IPS-18c (cell line): ENCODE measurements at regions not wholly inside any gene's neighbourhood (a gene's known extent, or its start where the extent isn't known, plus 50 kb on each side); places are given as distances from the start of the nearest gene placed in this dataset.

ENCODE experiments used
- H3K4me3 ChIP-seq: 2 replicates; pipeline ENCODE4 v1.7.0; 2013; ENCODE audit warnings: low read depth, mild to moderate bottlenecking, low read length, moderate library complexity; ENCODE audit not compliant: insufficient read depth
- H3K9me3 ChIP-seq: one replicate; pipeline ENCODE4 v1.6.1; 2013; ENCODE audit warnings: mild to moderate bottlenecking, low read length, moderate library complexity; ENCODE audit not compliant: control insufficient read depth, insufficient read depth

DNA sequence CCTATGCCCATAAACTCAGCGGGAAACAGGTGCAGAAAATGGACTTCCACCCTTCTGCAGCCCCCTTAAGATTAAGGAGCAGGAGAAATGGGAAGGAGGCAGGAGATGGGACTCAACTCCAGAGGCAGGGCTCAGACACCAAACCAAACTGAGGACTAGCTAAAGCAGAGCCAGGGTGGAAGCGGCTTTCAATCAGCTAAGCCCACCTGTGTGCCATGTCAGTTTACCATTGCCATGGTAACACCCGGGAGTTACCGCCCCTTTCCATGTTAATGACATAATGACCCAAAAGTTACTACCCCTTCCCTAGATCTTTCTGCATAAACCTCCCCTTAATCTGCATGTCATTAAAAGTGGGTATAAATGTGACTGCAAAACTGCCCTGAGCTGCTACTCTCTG is 653.5 kb downstream of the PTPRU start:
- no peak overlapping the region for H3K4me3 ChIP-seq
- H3K9me3 ChIP-seq = peaks cover 3% of the 10 kb centered on the region

DNA sequence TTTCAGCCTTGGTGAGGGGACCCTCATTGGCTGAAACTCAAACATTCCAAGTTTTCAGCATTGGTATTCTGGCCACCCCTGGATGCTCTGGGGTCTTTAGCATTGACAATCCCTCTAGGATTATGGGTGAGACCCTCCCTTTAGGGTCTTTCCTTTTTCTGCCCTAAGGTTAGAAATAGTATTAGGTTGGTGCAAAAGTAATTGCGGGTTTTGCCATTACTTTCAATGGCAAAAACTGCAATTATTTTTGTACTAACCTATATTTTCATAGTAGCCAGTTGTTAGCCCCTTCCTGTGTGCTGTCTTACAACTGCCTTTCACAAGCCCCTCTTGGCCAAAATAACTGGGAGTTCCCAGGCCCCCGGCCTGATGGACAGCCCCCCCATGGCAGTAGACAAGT is 648.4 kb downstream of the PTPRU start:
- H3K4me3 ChIP-seq = no peak overlapping the region

DNA sequence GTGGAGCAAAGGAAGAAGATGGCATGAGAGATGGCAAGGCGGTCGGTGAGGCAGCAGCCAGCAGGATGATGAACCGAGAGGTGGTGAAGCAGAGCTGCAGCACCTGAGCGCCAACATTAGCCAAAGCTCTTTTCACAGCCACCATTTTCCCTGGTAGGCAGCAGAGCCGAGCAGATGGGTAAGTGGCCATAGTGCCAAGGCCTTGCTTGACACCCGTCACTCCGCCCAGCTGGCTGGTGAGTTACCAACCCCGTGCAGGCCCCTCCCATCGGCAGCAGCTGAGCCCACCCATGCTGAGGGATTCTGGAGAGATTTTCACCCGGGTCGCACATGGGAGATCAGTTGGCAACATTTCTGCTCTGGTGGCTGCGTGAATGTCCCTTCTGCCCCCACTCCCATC is 647.7 kb downstream of the PTPRU start:
- no peak overlapping the region for H3K4me3 ChIP-seq
- H3K9me3 ChIP-seq = no peaks in the 10 kb centered on the region

More for the DNA sequence above, 648.4 kb downstream of the PTPRU start:
- no peaks in the 10 kb centered on the region for H3K9me3 ChIP-seq

DNA sequence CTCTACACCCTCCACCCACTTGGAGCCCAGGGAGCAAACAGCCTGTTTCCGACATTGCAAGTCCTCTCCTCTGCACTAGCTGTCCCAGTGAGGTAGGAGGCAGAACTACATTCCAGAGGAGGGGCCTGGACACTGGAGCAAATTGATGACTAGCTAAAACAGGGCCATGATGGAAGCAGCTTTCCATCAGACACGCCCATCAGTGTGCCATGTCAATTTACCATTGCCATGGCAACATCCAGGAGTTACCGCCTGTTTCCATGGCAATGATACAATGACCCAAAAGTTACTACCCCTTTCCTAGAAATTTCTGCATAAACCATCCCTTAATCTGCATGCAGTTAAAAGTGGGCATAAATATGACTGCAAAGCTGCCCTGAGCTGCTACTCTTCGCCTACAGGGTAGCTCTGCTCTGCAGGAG is 647.1 kb downstream of the PTPRU start:
- Histone ChIP-seq H3K9me3 (no peaks in the 10 kb centered on the region), H3K4me3 (no peak overlapping the region)

DNA sequence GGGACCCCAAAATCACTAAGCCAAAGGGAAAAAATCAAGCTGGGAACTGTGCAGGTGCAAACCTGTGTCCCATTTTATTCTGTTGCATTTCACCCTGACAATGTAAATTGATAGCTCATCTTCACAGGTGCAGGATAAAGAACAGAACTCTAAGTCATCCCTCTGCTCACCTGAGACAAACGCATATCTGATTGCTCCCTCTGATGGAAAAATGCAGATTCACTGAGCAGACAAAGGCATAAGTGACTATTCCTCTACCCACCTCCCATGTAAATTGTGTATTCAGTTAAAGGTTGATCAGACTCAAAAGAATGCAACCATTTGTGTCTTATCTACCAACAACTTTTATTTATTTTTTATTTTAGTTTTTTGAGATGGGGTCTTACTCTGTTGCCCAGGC is 644.2 kb downstream of the PTPRU start:
- Histone ChIP-seq H3K4me3 (no peak overlapping the region), H3K9me3 (no peaks in the 10 kb centered on the region)

DNA sequence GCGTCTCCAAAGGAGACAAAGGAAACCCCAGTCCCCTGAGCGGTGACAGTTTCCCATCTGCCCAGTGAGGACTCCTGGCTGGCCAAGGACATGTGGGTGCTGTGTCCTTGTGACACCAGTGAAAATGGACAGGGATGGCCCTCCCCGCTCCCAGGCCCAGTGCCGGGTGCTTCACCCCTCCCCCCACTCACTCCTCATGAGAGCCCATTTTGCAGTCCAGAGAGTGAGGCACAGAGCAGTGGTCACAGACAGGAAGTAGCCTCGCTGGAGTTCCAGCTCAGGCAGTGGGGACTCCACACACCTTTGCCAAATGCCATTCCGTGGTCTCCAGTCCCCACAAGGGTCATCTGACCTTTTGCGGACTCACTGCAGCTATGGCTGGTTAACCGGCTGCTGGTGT is 642.9 kb downstream of the PTPRU start:
- H3K4me3 ChIP-seq = no peak overlapping the region
- no peaks in the 10 kb centered on the region for H3K9me3 ChIP-seq

DNA sequence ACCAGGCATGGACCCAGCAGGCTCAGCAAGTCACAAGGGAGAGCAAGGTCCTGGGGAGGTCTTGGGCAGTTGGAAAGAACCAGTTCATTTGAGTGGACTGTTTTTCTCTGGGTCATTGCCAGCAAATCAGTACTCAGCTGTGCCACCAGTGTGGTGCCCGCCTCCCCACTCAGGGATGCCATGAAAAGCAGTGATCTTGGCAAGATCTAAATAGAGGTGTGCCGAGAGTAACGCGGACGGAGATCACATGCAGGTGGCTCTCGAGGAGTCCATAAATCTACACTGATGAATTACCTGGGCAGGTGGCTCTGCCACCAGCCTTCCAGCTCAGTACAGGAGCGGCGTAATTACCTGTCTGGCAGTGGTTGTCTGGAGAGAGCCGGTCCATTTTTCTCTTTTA is 642.2 kb downstream of the PTPRU start:
- Histone ChIP-seq H3K9me3 (no peaks in the 10 kb centered on the region), H3K4me3 (no peak overlapping the region)

DNA sequence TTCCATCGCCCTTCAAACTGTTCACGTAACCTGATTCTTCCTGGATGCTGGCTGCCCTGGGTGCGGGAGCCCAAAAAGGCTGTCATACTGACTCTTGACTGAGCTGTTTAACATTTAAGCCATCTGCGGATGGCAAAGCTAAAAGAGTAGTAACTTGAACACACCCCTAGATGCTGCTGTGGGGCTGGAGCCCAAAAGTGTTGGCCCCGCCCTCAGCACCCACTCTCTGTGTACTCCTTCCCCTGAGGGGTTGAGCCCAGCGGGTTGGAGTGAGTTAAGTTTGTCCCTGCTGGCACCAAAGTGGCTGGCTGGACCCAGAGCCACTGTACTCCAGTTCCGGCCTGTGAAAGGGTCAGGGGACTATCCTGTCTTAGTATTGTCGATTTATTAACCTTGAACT is 640.6 kb downstream of the PTPRU start:
- Histone ChIP-seq H3K4me3 (no peak overlapping the region), H3K9me3 (no peaks in the 10 kb centered on the region)

DNA sequence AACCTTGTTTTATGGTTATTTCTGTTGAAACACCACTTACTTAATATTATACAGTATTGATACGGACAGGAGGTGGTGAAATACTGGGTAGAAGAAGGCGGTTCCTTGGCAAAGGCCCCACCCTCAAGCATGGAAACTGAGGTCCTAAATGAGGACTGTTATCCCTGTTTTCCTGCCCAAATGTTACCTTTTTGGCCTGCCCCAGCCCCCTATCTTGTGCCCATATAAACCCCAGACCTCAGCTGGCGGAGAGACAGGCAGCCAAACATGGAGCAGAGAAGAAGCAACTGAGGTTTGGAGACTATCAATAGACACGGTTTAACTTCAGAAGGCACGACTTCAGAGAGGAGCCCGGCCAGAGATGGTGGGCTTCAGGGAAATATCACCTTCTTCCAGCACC is 640.1 kb downstream of the PTPRU start:
- Histone ChIP-seq H3K9me3 (no peaks in the 10 kb centered on the region), H3K4me3 (no peak overlapping the region)

DNA sequence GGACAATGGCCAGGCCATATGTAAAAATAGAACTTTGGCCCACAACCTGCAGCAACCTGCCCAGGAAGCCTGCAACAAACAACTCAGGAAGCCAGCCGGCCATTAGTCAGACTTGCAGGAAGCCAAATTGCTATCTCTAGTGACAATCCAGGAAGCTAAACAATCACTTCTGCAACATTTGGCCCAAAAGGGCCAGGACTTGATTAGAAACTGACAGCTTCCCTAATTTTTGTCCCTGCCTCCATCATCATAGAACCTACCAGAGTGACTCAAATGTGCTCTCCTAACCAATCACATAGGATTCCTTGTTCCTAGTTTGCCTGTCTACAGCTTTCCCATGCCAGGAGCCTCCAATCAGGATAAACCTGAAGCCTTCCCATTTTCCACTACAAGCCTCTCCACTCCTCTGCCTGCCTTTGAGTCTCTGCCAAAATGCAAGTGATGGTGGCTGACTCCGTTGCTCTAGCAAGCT is 639.3 kb downstream of the PTPRU start:
- Histone ChIP-seq H3K9me3 (no peaks in the 10 kb centered on the region), H3K4me3 (no peak overlapping the region)

DNA sequence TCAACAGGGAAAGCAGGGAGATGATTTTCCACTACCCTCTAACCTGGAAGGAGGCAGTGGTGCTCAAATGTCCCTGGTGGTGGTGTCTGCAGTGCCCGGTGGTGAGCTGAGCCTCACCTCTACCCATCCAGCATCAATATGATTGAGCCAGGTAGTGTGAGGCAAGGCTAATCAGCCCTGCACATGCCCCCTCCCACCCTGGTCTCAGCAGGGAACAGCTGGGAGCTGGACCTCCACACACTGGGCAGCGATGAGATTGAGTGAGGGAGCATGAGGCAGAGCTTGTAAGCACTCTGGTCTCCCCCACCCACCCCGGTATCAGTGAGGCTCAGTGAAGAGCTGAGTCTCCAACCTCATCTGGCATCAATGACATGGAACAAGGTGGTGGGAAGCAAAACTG is 634.3 kb downstream of the PTPRU start:
- Histone ChIP-seq H3K9me3 (peaks cover 2% of the 10 kb centered on the region), H3K4me3 (no peak overlapping the region)

DNA sequence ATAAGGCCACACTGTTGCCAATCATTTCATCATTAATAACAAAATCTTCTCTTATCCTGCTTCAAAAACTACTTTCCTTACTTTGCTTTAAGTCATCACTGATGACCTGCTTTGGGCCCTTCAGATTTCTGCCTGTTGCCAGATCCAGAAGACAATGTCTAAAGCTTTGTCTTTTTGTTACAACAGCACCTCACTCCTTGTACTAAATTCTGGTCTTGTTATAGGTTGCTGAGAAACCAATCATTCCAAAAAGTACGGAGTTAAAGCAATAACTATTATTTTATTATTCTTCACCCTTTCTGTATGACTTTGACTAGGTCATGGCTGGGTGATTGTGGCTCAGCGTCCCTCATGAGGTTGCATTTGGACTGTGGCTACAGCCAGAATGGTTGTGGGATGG is 633.5 kb downstream of the PTPRU start:
- Histone ChIP-seq H3K9me3 (peaks cover 2% of the 10 kb centered on the region), H3K4me3 (no peak overlapping the region)

DNA sequence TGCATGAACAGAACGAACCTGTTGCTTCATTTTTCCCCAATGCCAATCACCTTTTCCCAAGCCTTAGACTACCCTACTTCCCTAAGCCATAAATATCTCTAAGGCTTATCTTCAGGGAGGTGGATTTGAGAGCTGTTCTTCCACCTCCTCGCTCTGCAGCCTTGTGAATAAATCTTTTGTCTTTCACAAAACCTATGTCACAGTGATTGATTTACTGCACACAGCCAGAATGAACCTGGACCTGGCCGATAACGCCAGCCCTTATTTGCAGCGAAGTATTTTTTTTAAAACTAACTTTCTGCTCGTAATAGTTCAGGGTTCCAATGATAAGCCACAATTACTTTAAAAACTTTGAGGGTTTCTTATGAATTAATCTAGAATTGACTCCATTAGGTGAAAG is 632.6 kb downstream of the PTPRU start:
- H3K4me3 ChIP-seq = no peak overlapping the region
- H3K9me3 ChIP-seq = peaks cover 2% of the 10 kb centered on the region

DNA sequence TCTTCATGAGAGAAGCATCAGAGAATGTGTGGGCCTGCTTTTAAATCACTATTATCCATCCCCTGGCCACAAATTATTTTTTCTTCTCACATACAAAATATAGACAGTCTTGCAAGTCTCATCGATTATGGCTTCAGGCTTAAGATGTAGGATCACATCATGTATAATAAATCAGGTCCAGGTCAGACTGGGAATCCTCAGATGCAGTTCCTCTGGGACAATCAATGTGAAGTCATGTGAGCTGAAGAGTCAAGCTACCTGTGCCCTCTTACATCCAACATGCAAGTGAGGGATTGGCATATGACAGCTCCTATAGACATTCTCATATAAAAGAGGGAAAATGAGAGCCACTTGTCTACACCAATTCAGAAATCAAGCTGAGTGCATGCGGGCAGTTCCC is 631.8 kb downstream of the PTPRU start:
- Histone ChIP-seq H3K9me3 (peaks cover 4% of the 10 kb centered on the region), H3K4me3 (no peak overlapping the region)

DNA sequence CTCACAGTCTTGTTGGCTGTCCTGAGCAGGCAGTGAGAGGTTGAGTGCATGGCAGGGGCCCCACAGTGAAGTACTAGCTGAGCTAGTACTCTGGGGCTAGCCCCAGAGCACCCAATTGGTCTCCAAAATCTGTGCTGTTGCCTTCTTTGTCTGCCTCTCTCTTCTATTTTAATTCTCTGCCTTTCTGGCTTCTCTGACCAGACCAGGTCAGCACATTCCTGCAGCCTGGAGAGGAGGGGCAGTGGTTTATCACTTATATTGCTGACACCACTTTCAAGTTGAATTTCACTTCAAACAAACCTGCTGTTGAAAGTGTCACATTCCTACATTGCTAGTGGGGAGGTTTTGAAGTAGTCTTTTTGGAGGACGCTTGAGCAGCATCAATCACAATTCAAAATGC is 628.7 kb downstream of the PTPRU start:
- no peak overlapping the region for H3K4me3 ChIP-seq

DNA sequence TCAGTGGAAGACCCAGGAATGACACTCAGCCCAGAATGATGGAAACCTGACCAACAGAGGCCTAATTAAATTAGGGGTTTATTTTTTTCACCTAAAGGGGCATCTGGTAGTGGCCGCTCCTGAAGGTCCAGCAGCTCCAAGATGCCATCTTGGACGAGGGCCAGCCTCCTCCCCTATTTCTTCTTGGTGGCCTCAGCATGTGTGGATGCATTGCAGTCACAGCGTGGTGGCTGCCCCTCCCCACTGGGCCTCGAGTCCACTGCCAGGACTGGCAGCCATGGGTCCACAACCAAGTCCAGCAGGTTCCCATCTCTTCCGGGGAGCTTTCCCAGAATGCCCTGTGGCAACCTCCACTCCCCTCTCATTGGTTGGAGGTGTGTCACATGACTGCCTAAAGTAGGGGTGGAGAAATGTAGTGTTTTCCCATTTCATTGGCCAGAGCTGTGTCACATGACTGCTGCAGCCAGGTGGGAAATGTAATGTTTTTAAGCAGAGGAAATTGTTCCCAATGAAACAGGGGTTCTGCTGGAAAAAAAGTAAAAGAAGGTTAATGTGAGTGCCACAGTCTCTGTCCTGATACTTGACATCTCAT is 628.2 kb downstream of the PTPRU start:
- Histone ChIP-seq H3K4me3 (no peak overlapping the region), H3K9me3 (peaks cover 9% of the 10 kb centered on the region)

More for the DNA sequence above, 628.7 kb downstream of the PTPRU start:
- H3K9me3 ChIP-seq = peaks cover 9% of the 10 kb centered on the region

DNA sequence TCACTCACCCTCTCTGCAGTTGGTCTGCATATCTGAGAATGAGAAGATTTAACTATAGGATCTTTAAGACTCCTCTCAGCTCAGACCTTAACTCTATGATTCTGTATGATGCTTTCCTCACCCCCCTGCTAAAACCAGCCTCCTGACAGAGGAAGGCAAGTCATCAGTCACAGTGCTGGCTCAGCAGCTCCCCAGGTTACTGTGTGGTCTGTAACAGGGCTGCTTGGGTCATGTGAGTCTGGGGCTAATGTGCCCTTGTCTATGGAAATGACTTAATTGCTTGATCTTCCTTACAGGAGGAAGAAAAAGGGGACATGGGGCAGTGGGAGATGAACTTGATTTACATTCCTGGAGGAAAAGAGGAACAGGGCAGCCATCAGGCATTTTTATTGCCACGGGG is 625.6 kb downstream of the PTPRU start:
- Histone ChIP-seq H3K9me3 (peaks cover 6% of the 10 kb centered on the region), H3K4me3 (no peak overlapping the region)

DNA sequence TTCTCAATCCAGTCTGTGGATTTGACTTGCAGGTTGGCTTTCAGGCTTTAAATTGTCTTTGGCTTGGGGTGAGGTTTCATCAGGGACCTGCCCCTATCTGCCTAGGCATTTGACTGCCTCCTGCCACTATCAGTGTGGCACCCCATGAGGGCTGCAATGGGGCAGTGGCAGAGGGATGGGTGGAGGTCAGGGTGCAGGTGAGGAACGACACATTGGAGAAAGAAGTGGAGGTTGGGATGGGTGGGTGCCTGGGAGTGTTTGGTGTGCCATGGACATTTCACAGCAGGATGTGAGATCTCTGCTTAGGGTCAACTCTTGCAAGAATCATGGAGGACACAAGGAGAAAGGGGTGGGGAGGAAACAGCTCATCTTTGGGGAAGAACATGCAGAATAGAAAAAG is 625.1 kb downstream of the PTPRU start:
- H3K4me3 ChIP-seq = no peak overlapping the region
- peaks cover 6% of the 10 kb centered on the region for H3K9me3 ChIP-seq

DNA sequence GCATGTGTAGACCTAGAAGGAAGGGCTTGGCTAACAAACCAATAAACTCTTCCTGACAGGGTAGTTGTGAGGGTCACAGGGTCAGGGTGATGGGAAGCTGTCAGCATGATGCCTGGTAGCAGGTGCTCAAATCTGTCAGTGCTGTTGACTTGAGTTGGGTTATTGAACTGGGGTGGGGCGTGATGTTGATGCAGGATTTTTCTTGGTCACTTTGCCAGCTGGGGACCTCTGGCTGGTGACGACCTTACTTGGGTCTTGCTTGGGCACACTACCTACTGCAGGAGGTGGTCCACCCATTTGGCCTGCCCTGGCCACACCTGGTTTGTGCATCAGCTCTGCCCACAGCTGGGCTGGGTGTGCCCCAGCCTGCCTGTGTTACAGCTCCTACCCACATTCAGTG is 624.4 kb downstream of the PTPRU start:
- Histone ChIP-seq H3K9me3 (peaks cover 6% of the 10 kb centered on the region), H3K4me3 (no peak overlapping the region)
